DMS153 treated with DMSO at 0.1 percent for 48 hours (cell line): ENCODE measurements at regions not wholly inside any gene's neighbourhood (a gene's known extent, or its start where the extent isn't known, plus 50 kb on each side); places are given as distances from the start of the nearest gene placed in this dataset.
"Not testable (repeated sequence)": the region's sequence is repeated elsewhere in the genome, so short reads cannot be mapped to it uniquely, and the experiment has no call there.

Experiments used
- DNase-seq: peaks from one replicate; lab custom pipeline; 2025; ENCODE audit not compliant: unreplicated experiment; lab: John Stamatoyannopoulos, UW

GRCh38 chr10:64007157-64007556, 486.0 kb downstream of the REEP3 start:
- no peak for DNase-seq

- DNase-seq = no peak
These were observed 489.5 kb downstream of the REEP3 start for GRCh38 chr10:64010711-64011110.

GRCh38 chr10:64011912-64012714, 490.9 kb downstream of the REEP3 start:
- DNase-seq = no peak

GRCh38 chr10:64014281-64014680, 493.1 kb downstream of the REEP3 start:
- DNase-seq = no peak

- DNase-seq = no peak
These were observed 502.8 kb downstream of the REEP3 start for GRCh38 chr10:64023926-64024470.

GRCh38 chr10:64033711-64034110, 512.5 kb downstream of the REEP3 start:
- no peak for DNase-seq

- DNase-seq = no peak
These were observed 515.2 kb downstream of the REEP3 start for GRCh38 chr10:64036321-64036930.

GRCh38 chr10:64037071-64037661, 516.0 kb downstream of the REEP3 start:
- DNase-seq = no peak

GRCh38 chr10:64038107-64038506, 516.9 kb downstream of the REEP3 start:
- DNase-seq = no peak

- DNase-seq = no peak
These were observed 518.0 kb downstream of the REEP3 start for GRCh38 chr10:64039198-64039597.

GRCh38 chr10:64040781-64041180, 519.6 kb downstream of the REEP3 start:
- no peak for DNase-seq

GRCh38 chr10:64041185-64041988, 520.2 kb downstream of the REEP3 start:
- peak; percentile 57 for DNase-seq

- no peak for DNase-seq
These were observed 520.8 kb downstream of the REEP3 start for GRCh38 chr10:64041989-64042490.

GRCh38 chr10:64044098-64044497, 522.9 kb downstream of the REEP3 start:
- DNase-seq = no peak

GRCh38 chr10:64044957-64045632, 523.9 kb downstream of the REEP3 start:
- DNase-seq = not testable (repeated sequence)

GRCh38 chr10:64054392-64054791, 533.2 kb downstream of the REEP3 start:
- no peak for DNase-seq

GRCh38 chr10:64059884-64060283, 538.7 kb downstream of the REEP3 start:
- no peak for DNase-seq

GRCh38 chr10:64060389-64060788, 539.2 kb downstream of the REEP3 start:
- DNase-seq = no peak

- DNase-seq = no peak
These were observed 541.6 kb downstream of the REEP3 start for GRCh38 chr10:64062793-64063192.

- DNase-seq = no peak
These were observed 545.9 kb downstream of the REEP3 start for GRCh38 chr10:64067009-64067606.
